Esophagus (tissue), 2 donors: ENCODE measurements at regions not wholly inside any gene's neighbourhood (a gene's known extent, or its start where the extent isn't known, plus 50 kb on each side); places are given as distances from the start of the nearest gene placed in this dataset.

Source experiments
- H3K27ac ChIP-seq, 2 donors: one replicate each; pipeline ENCODE4 v1.5.1; 2013; ENCODE audit warnings: low read depth in 2 of 2, mild to moderate bottlenecking in 2 of 2, inconsistent platforms in 1 of 2, low read length in 1 of 2, moderate library complexity in 1 of 2
- H3K27me3 ChIP-seq, 2 donors: one replicate each; pipeline ENCODE4 v1.6.1; 2013; ENCODE audit warnings: low read length in 2 of 2, control low read depth in 1 of 2, mild to moderate bottlenecking in 1 of 2; ENCODE audit not compliant: insufficient read depth in 2 of 2, control insufficient read depth in 1 of 2
- H3K36me3 ChIP-seq, 2 donors: one replicate each; pipeline ENCODE4 v1.6.1; 2013; ENCODE audit warnings: low read length in 1 of 2; ENCODE audit not compliant: control insufficient read depth in 2 of 2, insufficient read depth in 2 of 2
- H3K4me1 ChIP-seq, 2 donors: one replicate each; pipeline ENCODE4 v1.6.1; 2013; ENCODE audit warnings: low read length in 1 of 2; ENCODE audit not compliant: control insufficient read depth in 2 of 2, insufficient read depth in 2 of 2
- H3K4me3 ChIP-seq, 2 donors: one replicate each; pipeline ENCODE4 v1.5.1; 2013; ENCODE audit warnings: low read length in 2 of 2, mild to moderate bottlenecking in 2 of 2, low read depth in 1 of 2, moderate library complexity in 1 of 2
- H3K9me3 ChIP-seq, 2 donors: one replicate each; pipeline ENCODE4 v1.6.1; 2013; ENCODE audit warnings: mild to moderate bottlenecking in 2 of 2, low read depth in 1 of 2, low read length in 1 of 2, moderate library complexity in 1 of 2; ENCODE audit not compliant: control insufficient read depth in 2 of 2, insufficient read depth in 1 of 2
- WGBS, 2 donors: extraction: QIAGEN DNeasy Blood & Tissue Kit; methylation state at CpG; one replicate each; pipeline ENCODE4 v1.1.7; 2013; 5-methylcytosine and 5-hydroxymethylcytosine counted together
- donor health status: healthy with polysubstance abuse.
- donor health status: Bipolar disorder and iron deficiency.

DNA sequence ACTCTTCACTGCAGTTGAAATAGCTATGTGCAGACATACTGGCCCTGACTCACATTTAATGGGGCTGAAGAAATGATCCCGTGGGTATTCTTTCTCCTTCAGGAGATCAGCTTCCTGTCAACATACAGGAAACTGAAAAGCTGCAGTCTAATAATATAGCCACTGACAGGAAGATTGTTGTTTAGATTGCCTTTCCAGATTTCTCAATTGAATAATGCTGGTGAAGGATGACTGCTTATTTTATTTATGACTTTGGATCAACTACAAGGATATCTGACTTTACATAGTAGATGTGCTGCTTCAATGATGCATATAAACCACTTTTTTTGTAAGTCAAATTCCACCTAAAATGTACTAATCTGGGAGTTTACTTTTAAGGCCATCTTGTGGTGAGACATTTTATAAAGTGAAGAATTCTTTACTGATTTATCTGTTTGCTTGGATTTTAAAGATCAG lies 93.4 kb upstream of the MAP4K3 start:
- H3K27ac ChIP-seq, result no peak overlapping the region
- H3K4me1 ChIP-seq, result no peaks in the 10 kb centered on the region
- no peaks in the 10 kb centered on the region for H3K9me3 ChIP-seq
- no peaks in the 10 kb centered on the region for H3K36me3 ChIP-seq
- H3K4me3 ChIP-seq, result no peak overlapping the region
- WGBS, 2 donors, result 19 to 26% methylated on average over 1 of the region's 1 CpG
- no peaks in the 10 kb centered on the region for H3K27me3 ChIP-seq

DNA sequence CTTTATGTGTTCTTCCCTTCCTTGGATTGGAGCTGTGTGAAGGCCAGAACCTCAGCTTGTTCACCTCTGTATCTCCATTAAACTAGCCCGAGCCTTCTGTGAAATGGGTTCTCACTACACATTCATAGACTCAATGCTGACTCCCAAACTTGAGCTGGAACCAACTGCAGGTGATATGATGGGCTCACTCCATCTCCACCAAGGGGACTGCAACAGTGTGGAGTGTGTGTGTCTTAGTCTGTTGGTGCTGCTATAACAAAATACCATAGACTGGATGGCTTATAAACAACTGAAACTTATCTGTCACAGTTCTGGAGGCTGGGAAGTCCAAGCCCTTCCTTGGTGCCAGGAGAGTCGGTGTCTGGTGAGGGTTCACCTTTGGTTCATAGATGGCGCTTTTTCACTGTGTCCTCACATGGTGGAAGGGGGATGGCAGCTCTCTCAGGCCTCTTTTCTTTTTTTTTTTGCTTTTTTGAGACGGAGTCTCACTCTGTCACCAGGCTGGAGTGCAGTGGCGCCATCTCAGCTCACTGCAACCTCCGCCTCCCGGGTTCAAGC lies 94.2 kb upstream of the MAP4K3 start:
- 89 to 90% methylated on average over 7 of the region's 7 CpGs for WGBS, 2 donors
- Histone ChIP-seq H3K27ac (no peak overlapping the region), H3K36me3 (no peaks in the 10 kb centered on the region), H3K9me3 (no peaks in the 10 kb centered on the region), H3K4me3 (no peak overlapping the region), H3K4me1 (no peaks in the 10 kb centered on the region), H3K27me3 (no peaks in the 10 kb centered on the region)

DNA sequence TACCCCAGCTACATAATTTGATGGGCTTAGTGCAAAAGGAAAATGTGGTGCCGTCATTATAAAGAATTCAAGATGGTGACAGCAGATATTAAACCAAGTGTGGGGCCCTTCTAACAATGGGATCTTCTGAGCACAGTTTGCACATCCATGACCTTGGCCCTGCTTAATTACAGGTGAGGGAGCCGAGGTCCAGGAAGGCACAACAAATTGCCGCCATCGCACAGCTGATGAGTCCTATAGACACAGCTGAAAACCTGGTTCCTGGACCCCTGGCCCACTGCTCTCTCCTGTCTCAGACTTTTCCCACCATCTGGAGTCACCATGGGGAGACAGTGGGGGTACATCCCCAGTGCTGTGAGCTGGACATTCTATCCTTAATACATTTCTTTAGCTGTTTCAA lies 95.8 kb upstream of the MAP4K3 start:
- H3K4me3 ChIP-seq, result no peak overlapping the region
- 93 to 94% methylated on average over 4 of the region's 4 CpGs for WGBS, 2 donors
- H3K4me1 ChIP-seq, result no peaks in the 10 kb centered on the region
- no peaks in the 10 kb centered on the region for H3K27me3 ChIP-seq
- no peaks in the 10 kb centered on the region for H3K9me3 ChIP-seq
- H3K27ac ChIP-seq, result no peak overlapping the region
- H3K36me3 ChIP-seq, result no peaks in the 10 kb centered on the region

DNA sequence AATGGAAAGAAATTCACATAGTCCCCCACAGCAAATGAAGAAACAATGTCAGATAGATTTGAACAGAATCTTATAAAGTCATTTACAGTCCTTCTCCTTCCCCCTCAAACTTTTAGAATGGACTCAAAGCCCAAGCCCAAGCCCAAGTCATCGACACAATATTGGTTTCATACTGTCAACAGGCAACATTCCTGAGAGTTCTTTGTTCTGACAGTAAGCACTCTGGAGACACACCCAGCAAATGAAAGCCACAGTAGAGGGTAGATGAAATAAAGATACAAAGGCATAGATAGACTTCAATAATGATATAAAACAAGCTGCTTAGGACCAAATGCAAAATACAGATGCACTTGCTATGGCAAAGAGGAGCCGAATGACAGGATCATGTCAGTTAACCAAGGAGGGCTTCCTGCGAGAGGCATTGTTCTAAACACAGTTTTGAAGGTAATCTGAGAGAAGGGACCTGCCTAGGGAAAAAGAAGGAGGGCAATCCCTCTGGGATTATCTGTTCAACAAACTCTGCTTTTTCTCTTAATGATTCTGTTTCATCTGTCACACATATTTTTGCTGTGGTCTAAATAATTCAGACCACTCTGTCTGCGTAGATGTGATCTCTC lies 97.1 kb upstream of the MAP4K3 start:
- H3K4me1 ChIP-seq, result no peaks in the 10 kb centered on the region
- WGBS, 2 donors, result 77 to 78% methylated on average over 4 of the region's 4 CpGs
- no peaks in the 10 kb centered on the region for H3K36me3 ChIP-seq
- H3K4me3 ChIP-seq, result no peak overlapping the region
- H3K27me3 ChIP-seq, result no peaks in the 10 kb centered on the region
- no peak overlapping the region for H3K27ac ChIP-seq
- no peaks in the 10 kb centered on the region for H3K9me3 ChIP-seq

DNA sequence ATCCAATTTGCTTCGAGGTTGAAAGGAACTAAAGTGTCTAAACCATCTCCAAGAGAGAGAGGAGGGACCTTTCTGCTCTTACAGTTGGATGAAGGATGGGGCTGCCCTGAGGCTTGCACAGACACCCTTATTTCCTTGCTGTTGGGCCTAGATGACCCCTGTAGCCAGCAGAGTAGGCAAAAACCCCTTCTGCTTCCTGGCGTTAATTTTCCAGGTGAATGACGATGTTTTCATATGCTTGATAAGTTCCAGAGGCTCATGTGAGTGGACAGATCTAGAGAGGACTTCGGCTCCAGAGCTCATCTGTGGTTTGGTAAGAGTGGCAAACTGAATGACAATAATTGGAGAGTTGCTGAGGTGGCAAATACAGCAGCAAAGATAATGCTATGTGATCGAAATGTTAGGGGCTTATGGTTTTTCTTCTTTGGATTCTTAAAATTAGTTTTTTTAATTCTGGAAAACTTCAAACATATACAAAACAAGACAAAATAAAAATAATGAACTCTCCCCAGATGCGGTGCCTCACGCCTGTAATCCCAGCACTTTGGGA lies 98.6 kb upstream of the MAP4K3 start:
- Histone ChIP-seq H3K4me1 (no peaks in the 10 kb centered on the region), H3K4me3 (no peak overlapping the region), H3K27ac (no peak overlapping the region), H3K36me3 (no peaks in the 10 kb centered on the region), H3K9me3 (no peaks in the 10 kb centered on the region), H3K27me3 (no peaks in the 10 kb centered on the region)
- WGBS, 2 donors, result 84% methylated on average over 7 of the region's 7 CpGs

DNA sequence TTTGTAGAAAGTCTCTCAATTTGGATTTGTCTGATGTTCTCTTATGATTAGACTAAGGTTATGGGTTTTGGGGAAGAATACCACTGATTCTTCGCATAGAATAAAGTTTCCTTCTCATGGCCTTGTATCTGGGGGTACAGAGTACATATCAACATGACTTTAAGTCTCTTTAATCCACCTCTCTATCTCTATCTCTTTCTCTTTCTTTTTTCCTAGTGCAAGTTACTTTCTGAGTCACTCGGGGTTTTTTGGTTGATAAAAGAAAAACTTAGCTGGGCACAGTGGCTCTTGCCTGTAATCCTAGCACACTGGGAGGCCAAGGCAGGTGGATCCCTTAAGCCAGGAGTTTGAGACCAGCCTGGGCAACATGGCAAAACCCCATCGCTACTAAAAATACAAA lies 100.1 kb upstream of the MAP4K3 start:
- Histone ChIP-seq H3K4me1 (no peaks in the 10 kb centered on the region), H3K27me3 (no peaks in the 10 kb centered on the region), H3K27ac (no peak overlapping the region), H3K4me3 (no peak overlapping the region), H3K36me3 (no peaks in the 10 kb centered on the region), H3K9me3 (no peaks in the 10 kb centered on the region)
- 92% methylated on average over 3 of the region's 3 CpGs for WGBS, 2 donors

DNA sequence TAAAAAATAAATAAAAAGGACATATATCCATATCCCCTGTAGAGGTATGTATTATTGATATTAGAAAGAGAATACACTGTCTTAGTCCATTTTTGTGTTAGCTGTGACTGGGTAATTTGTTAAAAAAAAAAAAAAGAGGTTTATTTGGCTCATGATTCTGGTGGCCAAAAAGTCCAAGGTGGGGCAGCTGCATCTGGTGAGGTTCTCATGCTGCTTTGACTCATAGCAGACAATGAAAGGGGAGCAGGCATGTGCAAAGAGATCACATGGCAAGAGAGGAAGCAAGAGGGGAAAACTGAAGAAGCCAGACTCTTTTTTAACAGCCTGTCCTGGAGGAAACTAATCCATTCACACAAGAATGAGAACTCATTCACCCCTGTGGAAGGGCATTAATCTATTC lies 101.6 kb upstream of the MAP4K3 start:
- no peaks in the 10 kb centered on the region for H3K36me3 ChIP-seq
- no peaks in the 10 kb centered on the region for H3K9me3 ChIP-seq
- H3K27me3 ChIP-seq, result no peaks in the 10 kb centered on the region
- H3K4me1 ChIP-seq, result no peaks in the 10 kb centered on the region
- no peak overlapping the region for H3K4me3 ChIP-seq
- no peak overlapping the region for H3K27ac ChIP-seq

DNA sequence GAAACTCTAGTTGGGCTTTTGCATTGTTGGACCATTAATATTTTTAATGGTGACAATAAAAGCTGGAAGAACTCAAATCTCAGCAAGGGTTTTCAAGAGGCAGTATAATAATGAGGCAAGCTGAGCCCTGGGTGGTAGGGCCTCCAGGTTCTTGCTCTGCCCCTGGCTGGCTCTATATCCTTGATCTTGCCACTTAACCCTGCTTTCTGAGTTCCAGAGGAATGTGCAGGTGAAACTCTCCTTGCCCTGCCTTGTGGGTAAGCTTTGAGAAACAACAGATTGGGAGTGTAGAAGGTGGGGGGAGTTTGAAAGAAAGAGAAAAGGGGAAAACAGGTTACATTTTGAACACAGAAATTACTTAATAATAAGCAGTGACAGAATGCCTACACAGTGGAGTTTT lies 103.3 kb upstream of the MAP4K3 start:
- Histone ChIP-seq H3K27ac (no peak overlapping the region), H3K36me3 (no peaks in the 10 kb centered on the region), H3K4me1 (no peaks in the 10 kb centered on the region), H3K9me3 (no peaks in the 10 kb centered on the region), H3K4me3 (no peak overlapping the region), H3K27me3 (no peaks in the 10 kb centered on the region)

DNA sequence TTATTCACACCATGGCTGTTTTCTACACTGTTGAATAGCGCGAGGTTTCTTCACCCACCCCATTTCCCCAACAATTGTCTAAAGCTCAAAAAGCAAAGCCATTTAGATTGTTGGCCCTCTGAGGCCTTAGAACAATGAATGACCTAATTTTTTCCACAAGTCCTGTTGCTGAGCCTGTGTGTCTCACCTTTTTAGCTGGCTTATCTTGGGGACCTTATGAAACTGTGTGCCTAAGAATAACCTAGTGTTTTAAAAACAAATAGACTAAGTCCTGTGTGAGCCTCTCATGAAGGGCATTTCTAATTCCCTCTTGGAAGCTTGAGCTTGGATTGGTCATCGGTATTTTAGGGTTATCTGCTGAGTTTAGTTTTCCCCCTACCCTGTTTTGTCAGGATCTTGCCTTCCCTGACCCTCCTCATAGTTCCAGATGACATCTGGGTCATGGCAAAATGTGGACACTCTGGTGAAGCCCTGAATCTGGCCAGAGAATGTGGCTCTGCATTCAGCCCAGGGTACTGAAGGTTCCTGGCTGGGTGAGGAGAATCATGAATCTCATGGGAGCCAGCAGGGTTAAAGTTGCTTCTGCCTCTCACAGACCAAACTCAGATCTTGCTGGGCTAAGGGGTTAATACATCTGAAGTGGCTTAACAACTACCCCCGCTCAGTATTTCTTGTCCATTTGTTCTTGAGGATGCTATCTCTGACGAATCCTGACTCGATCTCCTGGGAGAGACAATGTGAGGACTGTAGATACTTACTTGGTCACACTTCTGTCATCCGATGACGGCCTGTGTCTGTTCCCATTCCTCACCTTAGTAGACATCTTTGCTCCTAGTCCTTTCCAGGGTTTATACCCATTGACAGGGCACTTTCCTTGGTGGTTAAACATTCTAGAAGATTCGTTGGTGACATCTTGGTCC lies 104.2 kb upstream of the MAP4K3 start:
- no peak overlapping the region for H3K4me3 ChIP-seq
- no peaks in the 10 kb centered on the region for H3K36me3 ChIP-seq
- H3K27me3 ChIP-seq, result no peaks in the 10 kb centered on the region
- H3K27ac ChIP-seq, result no peak overlapping the region
- H3K4me1 ChIP-seq, result no peaks in the 10 kb centered on the region
- WGBS, 2 donors, result 90 to 93% methylated on average over 9 of the region's 9 CpGs
- H3K9me3 ChIP-seq, result no peaks in the 10 kb centered on the region
